NCI-H345 treated with DMSO at 0.1 percent for 48 hours (cell line): ENCODE measurements at regions not wholly inside any gene's neighbourhood (a gene's known extent, or its start where the extent isn't known, plus 50 kb on each side); places are given as distances from the start of the nearest gene placed in this dataset.
"Not testable (repeated sequence)": the region's sequence is repeated elsewhere in the genome, so short reads cannot be mapped to it uniquely, and the experiment has no call there.

ENCODE experiments used
- DNase-seq: peaks from one replicate; lab custom pipeline; 2025; ENCODE audit not compliant: unreplicated experiment; lab: John Stamatoyannopoulos, UW

DNA sequence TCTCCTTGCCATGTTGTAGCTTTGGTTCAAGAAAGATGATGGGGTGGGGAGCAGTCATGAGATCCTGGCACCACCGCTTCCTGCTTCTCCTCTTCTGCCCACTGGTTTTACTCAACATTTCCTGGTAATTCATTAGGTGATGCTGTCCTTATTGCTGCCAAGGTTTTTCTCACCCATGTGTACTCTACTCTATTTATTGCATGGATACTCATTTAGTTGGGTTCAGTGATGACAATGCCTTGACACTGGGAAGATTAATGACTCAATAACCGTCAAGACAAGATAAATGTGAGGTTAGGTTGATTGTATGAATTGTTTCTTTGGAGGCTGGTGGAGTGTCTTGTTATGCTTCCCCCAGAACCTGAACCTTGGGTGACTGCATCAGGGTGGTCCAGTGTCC lies 484.2 kb downstream of the SIPA1L2 start:
- DNase-seq, result no peak

DNA sequence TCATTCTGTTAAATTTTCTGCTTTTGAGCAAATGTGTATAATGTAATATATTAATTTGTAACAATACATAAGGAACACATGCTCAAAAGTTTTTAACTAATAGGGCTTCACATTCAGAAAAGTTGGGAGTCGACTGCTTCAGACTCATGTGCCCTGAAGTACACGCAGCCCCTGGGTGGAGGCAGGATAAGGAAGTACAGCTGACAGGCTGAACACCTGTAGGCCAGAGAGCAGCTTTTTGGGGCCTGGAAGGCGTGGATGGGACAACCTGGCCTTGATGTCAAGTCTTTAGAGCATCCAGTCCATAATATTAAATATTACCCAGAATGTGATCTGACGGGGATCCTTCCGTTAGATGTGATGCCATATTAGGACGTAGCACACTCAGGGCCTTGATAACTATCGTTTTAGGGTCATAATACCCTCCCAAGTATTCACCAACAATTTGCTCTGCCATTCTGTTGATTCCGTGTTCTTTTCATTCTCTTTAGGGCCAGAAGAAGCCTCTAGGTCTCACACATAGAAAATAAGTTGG lies 485.2 kb downstream of the SIPA1L2 start:
- no peak for DNase-seq

DNA sequence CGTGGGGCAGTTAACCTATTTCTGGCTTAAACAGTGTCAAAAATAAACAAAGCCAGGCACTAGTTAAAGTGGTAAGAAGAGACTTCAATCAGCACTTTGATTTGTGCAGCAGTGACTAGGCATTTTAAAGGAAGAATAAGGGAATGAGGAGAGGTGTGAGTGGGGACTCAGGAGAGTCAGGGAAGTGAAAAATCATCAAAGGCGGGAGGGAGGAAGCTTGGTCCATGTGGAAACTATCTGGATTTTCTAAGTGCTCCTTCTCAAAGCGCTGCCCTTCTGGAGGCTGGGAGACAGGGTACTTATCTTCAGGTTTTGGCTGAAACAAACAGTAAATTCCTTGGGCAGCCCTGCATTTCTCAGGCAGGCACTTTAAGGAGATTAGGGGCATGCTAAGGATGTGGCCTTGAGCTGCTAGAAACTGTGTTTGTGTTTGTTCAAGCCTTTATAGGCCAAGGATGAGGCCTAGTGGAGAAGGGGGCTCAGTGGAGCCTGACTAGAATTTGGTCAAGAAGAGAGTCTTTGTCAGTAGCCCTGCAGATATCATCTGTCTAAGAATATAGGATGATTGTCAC lies 486.5 kb downstream of the SIPA1L2 start:
- no peak for DNase-seq

DNA sequence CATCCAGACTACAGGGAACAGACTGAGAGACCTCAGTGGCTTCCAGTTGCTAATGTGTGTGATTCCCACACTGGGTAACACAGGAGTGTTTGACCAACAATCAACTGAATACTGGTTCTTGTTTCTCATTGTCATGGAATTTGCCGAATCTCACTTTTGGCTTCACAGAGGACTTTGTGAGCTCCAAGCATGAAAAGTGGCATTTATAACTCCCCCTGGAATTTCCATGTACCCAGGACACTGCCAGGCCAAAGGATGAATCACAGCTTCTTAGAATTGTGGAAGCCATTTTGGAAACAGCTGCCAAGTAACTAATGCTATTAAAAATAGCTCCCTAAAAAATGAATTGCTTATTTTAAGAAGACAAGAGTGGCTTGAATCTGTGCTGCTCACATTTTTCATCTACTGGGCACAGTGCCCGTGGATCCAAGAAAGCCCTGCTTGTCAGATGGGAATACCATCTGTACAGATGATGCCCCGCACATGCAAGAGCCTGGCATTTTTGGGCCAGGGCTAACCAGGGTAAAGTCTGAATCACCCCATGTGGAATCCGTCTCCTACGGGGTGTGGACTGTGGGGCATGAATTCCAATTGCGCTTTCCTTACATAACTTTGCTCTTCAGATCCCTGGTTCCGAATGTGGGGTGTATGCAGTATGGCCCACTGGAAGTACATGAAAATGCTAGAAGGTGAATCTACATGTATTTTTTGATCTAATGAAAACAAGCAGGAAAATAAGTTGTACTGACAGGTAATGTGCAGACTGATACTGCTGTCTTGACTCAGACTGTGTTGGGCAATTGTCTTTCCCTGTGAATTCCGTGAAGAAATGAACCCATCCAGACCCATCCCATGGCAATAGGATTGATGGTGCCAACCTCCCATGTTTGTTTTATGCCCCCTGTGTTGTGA lies 487.3 kb downstream of the SIPA1L2 start:
- DNase-seq, result no peak

DNA sequence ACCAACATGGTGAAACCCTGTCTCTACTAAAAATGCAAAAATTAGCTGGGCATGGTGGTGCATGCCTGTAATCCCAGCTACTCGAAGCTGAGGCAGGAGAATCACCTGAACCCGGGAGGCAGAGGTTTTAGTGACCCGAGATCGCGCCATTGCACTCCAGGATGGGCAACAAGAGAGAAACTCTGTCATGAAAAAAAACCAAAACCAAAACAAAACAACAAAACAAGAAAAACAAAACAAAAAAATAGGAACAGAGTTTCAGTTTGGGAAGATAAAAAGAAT lies 488.8 kb downstream of the SIPA1L2 start:
- not testable (repeated sequence) for DNase-seq

DNA sequence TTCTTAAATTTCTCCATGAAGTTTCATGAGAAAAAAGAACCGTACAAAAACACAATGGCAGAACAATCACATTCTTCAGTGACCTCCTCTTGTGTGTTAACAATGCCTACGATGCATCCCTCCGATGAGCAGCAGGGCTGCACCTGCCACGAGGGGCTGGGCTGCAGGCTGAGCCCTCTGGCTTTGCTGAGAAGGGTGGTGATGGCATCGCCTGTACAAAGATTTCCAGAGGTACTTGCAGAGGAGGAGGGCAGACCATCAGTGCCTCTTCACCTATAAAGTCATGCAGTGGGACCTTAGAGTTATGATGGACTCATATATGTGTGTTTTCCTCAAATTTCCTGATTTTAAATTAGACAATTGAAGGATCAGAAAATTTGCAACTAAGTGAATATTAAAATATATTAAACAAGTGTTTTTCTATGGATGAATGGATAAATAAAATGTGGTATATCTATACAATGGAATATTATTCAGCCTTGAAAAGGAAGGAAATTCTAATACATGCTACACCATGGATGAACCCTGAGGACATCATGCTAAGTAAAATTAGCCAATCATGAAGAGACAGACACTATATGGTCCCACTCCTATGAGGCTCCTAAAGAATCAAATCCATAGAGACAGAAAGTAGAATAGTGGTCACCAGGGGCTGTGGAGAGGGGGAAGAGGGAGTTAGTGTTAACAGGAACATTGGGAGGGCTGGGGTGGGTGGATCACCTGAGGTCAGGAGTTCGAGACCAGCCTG lies 489.3 kb downstream of the SIPA1L2 start:
- DNase-seq, result no peak

DNA sequence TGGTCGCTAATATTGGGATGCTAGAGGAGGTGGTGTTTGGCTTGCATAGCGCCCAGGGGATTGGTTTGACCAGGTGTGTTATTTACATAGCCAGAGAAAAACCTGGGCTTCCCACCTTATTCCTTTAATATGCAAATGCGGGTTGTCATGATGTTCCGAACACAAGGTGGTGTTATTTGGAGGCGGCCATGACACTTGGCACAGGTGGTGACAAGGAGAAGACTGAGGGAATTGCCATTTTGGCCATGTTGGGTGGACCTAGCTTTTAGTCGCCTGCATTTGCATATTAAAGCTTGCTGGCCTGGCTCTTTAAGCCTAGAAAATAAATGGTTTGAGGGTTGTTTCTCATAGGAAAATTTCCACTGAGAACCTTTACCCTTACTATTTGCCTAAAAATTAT lies 490.5 kb downstream of the SIPA1L2 start:
- DNase-seq, result no peak

DNA sequence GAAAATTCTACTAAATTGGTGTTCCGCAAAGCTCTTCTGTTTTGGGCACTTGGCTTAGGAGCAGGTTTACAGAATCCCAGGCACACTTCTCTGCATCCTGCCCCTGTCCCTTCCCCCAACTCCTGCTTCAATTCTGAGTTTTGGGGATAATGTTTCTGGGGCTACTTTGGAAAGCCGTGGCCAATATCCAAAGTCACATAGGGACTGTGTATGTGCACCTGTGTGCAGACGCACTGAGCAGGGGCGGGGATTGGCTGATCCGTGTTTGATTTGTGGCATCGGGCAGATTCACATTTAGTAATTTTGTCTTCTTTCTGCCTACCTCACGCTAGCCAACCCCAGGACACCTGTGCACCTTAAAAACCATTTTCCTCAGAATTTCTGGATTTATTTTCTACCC lies 491.9 kb downstream of the SIPA1L2 start:
- DNase-seq, result no peak

DNA sequence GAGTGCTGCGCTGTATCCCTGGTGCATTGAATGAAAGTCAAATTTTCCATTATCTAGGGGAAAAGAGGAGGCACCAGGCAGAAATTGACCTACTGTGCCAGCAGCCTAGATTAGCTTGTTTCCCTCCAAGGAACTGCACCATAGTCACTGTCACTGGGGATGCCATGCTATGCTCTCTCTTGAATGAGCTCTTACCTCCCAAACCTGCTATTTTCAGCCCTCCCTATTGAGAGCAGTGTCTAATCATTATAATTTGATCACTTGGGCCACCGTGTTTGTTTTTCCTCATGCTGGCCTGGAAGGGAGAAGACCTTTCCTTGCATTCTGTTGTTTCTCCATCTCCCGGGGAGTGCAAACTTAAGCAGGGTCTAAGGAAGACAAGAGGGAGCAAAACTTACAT lies 492.9 kb downstream of the SIPA1L2 start:
- DNase-seq, result no peak

DNA sequence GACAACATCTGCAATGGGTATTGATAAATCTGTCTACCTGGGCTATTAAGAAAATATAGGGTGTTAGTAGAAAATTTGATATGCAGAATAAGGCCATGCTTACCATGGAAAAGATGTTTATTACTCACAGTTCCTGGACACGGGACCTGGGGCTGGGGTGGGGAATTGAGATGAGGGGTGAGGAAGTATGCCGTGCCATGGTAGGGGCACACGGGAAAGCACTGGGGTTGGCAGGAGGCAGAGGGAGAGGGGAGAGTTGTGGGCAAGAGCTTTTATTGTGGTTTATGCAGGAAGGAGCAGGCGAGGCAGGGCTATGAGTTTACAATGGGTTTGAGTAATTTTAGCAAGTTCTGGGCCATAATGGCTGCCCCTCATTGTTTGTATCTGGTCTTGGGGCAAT lies 493.8 kb downstream of the SIPA1L2 start:
- DNase-seq, result no peak

DNA sequence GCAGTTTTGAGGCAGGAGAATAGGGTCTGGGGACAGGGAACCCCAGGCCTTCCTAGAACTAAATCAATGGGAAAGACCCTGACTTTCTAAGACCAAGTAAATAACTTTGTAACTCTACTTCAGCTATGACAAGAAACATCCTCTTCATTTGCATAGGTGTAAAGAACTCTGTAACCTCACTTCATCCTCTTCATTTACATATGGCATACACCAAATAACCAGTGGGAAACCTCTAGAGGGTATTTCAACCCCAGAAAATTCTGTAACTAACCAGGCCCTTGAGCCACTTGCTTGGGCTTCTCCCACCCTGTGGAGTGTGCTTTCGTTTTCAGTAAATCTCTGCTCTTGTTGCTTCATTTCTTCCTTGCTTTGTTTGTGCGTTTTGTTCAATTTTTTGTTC lies 495.6 kb downstream of the SIPA1L2 start:
- no peak for DNase-seq

DNA sequence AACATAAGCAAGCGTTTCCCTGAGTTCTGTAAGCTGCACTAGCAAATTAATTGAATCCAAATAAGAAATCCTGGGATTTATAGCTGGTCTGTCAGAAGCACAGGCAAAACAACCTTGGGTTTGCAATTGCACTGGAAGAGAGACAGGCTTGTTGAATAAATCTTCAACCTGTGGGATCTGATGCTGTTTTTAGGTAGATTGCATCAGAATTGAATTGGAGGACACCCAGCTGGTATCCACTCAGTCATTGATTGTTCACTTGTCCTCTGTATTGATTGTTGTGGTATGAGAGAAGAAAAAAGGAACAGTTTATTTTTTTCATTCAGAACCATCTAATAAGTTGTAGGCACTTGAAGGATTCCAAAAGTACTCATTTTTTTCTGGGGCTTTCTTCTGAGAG lies 497.4 kb downstream of the SIPA1L2 start:
- DNase-seq, result no peak

DNA sequence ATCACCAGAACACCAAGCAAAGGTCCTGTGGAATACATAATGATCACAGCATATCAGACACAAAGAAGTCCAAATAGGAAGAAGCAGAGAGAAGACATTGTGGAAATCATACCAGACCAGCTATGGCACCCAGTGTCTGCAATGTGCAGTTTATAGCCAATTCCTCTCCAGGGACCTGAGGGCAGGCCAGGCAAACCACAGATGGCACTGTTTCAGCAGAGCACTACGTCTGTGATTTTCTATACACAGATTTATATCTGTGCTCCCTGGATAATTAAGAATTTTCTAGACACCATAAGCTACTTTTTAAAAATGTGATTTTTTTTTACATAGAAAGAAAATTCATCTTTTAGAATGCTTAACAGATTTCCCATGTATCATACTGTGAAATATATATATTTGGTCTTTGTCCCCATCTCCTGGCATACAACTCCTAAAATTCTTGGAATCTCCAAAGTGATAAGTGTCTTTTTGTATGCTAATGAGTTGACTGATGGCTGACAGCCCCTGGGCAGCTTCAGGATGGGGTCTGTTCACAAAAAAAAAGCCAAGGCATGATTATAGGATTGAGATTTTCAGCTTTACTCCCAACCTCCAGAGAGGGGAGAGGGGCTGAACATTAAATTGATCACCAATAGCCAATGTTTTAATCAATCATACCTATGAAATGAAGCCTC lies 498.1 kb downstream of the SIPA1L2 start:
- DNase-seq, result no peak

DNA sequence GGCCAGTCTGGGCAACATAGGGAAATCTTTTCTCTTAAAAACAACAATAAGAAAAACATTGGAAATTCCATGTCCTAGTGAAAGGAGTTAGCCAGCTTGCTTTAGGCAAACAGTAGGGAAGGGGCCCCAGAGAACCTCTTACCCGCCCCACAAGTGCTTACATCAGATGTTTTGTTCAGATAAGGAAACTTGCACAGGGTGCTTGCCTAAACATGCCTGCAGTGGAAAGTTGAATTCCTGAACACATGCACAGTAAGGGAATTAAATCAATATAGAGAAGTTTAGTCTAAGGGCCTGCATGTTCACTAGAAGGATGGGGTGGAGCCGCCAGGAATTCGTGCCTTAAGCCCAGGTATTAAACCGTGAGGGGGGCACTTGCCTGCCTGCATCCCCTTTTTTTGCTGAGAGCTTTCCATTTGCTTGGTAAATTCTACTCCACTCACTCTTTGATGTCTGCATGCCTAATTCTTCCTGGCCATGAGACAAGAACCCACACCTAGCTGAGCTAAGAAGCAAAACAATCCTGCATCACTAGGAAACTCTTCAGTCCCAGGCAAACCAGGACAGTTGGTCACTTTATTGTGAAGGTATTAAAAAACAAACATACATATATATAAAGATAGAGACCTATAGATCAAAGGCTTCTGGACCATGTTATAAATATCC lies 499.0 kb downstream of the SIPA1L2 start:
- DNase-seq, result no peak

DNA sequence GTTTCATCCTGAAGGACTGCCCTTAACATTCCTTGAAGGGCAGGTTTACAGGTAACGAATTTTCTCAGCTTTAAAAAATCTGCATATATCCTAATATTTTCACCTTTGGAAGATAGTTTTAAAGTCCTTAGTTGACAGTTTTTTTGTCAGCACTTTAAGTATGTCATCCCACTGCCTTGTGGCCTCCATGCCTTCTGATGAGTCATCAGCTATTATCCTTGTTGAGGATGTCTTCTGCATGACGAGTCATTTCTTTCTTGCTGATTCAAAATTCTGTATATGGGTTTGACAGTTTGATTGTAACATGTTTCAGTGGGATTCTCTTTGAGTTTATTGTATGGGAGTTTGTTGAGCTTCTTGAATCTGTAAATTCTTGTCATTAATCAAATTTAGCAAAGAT lies 500.6 kb downstream of the DISC1 start:
- DNase-seq, result no peak

DNA sequence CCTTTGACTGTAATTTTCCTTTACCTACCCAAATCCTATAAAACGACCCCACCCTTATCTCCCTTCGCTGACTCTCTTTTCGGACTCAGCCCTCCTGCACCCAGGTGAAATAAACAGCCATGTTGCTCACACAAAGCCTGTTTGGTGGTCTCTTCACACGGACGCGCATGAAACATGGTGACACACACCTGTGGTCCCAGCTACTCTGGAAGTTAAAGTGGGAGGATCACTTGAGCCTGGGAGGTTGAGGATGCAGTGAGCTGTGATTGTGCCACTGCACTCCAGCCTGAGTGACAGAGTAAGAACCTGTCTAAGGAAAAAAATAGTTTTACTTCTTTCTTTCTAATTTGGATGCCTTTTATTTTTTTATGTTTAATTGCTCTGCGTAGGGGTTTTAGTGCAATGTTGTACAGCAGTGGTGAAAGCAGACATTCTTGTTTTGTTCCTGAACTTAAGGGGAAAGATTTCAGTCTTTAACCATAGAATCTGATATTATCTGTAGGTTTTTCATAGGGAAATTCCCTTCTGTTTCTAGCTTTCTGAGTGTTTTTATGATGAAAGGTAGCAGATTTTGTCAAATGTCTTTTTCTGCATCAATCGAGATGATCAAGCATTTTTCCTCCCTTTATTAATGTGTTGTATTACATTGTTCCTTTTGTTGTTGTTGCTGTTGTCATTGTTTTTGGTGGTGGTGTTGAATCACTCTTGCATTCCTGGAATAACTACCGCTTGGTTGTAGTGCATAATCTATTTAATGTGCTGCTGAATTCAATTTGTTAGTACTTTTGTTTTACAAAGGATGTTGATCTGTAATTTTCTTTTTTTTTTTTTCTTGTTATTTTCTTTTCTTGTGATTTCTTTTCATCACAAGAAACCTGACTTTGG lies 497.4 kb downstream of the DISC1 start:
- DNase-seq, result no peak

DNA sequence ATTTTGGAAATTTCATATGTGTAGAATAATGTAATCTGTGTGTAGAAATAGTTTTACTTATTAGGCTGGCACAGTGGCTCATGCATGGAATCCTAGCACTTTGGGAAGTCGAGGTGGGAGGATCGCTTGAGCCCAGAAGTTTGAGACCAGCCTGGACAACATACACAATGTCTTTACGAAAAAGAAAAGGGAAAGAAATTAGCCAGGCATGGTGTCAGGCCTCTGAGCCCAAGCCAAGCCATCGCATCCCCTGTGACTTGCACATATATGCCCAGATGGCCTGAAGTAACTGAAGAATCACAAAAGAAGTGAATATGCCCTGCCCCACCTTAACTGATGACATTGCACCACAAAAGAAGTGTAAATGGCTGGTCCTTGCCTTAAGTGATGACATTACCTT lies 491.3 kb downstream of the DISC1 start:
- DNase-seq, result not testable (repeated sequence)

DNA sequence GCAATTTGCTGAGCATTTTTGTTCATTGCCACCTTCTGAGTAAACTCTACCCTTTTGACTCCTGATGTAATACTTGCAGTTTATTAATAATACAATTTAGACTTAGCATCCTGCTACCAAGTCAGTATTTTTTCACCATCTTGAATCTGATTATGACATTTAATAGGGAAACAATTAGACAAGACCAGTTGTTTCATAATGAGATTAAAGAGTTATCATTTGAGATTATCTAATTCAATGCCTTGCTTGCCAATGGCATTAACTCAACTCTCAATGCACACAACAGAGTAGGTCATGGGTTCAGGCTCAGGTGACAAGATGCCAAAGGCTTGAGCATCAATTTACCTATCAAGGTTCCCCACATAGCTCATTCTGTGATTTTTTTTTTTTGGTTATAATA lies 488.4 kb downstream of the DISC1 start:
- no peak for DNase-seq

DNA sequence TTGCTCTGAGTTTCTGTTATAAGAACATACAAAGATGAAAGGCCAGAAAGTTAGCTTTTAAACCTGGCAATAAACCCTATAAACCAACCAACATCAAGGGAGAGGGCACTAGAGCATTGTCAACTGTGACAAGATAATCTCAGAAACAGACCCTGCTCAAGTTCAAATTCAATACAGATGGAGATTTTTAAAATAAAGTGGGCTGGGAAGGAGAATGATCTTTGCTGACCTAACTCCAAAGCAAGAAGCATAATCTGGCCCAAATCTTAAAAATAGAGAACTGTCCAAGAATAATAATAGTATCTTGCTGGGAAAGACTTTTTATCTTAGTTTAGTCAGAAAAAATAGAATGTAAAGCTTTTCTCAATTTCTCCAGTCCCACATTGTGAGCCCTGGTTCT lies 485.5 kb downstream of the DISC1 start:
- DNase-seq, result no peak

DNA sequence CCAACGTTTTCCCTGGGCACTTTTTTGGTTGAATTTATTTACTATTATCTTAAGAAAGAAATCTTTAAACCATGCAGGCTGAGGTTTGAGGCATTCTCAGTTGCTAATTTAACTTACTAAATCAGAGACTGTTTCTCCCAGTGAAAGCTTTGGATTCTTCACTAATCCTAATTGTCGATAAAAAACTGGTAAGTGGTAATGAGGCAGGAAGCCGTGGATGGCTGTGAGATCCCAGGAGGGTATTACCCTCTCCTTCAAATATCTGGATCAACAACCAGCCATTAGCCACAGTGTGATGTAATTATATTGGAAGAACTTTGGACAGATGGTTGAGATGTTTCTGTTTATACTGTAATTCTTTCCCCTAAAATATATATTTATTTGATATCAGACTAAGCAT lies 485.0 kb downstream of the DISC1 start:
- DNase-seq, result no peak
